ENCODE measurements at regions not wholly inside any gene's neighbourhood (a gene's known extent, or its start where the extent isn't known, plus 50 kb on each side); places are given as distances from the start of the nearest gene placed in this dataset.

DNA sequence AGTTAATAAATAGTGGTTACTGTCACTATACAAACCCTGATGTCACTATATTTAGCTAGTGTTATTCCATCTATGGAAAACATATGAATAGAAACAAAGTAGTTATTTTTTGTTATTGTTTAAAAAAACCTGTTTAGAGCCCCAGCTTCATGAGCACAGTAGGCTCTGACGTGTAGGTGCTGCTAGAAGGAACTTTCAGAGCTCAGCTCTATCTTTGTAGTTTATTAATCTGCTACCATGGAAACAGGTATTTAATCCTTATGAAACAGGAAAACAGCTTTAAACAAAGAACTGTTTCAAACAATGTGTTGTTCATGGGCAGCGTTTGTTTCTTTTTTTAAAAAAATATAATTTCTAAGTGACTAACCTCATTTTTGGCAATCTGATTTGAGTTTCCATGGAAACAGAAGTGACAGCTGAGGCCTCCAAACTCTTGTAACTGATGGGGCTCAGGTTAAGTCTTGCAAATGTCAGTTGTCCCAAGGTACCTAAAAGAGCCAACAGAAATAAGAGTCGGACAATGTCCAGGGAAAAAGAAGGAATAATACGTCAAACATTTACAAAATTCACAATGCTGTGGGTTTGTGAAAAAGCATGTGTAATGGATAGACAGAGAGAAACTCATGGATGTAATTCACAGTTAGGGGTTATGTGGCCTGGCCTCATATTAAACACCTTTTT is 162.0 kb upstream of the C21orf91 start:
- no peak for DNase-seq (ENCODE audit: low spot score)

DNA sequence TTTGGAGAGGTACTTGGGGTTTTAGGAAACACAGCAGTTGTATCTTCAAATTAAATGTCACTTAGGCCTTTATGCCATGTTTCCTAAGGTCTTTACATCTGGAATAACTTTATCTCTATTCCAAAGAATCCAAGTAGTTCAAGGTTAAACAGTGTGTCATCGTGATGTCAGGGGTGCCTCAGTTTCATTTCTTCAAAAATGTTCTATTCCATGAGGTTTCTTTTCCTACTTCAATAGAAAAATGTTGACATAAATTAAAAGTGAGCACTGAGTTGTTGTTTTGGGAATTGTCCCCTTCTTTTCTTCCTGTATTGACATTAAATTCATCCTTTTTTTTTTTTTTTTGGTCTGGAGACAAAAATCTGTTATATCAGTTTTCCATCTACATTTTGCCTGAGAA is 160.6 kb upstream of the C21orf91 start:
- DNase-seq (ENCODE audit: low spot score) = no peak

DNA sequence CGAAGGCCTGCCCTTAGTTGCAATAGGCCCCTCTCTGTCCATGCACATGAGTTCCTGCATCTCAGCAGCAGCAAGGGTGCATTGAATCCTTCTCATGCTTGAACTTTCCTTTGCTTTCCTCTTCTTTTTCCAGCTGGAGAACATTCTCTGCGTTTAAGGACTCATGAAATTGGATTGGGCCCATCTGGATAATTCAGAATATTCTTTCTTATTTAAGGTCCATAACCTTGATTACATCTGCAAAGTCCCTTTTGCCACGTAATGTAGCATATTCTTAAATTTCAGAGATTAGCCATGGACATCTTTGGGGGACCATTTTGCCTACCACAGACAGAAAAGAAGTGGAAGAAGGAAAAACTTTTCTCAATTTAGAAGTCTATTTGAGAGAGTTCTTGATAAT is 159.7 kb upstream of the C21orf91 start:
- no peak for DNase-seq (ENCODE audit: low spot score)

DNA sequence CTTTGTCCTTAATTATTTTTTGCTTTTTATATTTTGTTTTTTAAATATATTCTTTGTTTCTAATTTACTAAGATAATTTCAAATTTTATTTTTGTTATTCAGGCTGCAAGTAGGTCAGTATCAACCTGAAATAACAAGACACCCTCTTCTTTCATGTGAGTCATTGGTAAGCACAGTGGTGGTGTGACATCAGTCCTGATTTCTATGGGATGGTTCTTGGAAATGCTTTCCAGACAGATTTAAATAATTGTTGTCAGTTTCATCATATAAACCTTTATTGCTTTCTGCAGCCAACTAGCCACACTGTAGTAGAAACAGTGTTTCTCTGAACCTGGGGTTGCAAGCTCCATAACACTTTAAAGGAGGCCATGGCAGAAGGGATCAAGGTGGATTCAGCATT is 157.5 kb upstream of the C21orf91 start:
- no peak for DNase-seq (ENCODE audit: low spot score)

DNA sequence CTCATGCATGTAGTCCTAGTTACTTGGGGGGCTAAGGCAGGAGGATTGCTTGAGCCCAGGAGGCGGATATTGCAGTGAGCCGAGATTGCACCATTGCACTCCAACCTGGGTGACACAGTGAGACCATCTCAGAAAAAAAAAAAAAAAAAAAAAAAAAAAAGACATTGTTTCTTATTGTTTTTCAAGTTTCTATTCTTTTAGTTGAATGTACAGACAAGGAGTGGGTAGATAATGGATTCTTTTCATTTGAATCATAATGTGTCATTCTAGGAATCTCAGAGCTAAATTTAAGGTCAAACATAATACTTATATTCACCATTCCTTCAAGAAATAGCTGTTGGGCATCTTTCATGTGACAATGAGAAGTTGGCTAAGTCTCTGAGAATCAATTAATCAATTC is 157.0 kb upstream of the C21orf91 start:
- no peak for DNase-seq (ENCODE audit: low spot score)

DNA sequence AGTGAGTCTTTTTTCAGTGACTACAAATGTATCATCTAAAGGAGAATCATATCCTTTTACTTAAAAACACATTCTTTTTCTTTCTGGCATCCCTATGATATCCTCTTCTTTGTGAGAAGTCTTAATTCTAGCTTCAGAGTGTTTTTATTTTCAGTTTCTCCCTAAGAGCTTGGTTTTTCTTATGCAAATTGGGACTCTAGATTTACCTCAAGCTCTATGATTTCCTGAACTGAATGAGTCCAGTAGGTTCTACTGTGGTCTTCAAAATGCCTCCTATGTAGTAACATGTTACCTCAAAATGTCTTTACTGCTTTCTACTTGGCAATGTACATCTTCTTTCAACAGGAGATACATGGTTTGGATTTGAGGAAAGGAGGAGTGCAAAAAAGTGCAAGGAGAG is 148.2 kb upstream of the C21orf91 start:
- no peak for DNase-seq (ENCODE audit: low spot score)

DNA sequence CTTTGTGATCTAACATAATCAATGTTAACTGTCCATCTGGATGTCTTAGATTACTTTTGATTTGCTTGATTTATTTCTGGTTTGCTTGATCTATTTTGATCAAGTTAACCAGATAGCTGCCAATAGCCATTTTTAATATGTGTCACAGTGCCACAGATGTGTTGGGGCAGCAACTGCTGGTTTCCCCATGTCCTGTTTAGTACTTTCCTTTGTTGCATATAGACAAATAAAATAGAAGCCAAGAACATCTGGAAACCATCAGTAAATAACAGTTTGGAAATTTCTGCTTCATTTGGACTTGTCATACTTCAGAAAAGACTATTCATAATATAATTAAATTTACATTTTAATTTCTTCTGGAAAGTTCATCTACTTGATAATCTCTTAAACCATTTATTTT is 145.6 kb upstream of the C21orf91 start:
- DNase-seq (ENCODE audit: low spot score) = no peak

DNA sequence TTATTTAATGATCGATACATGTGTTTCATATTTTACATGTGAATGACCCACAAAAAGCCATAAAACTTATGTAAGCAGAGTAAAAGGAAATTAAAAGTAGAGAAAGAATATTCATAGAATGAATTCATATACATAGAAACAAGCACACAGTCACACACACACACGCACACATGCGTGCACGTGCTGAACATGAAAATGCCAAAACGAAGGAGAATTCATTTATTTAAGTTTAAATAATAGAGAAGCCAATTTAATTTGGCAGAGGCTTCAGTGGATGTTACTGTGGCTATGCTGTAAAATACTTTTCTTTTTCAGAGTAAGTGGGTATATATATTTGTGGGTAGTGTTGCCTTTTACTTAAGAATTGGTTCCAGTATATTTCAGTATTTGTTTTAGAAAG is 145.0 kb upstream of the C21orf91 start:
- DNase-seq (ENCODE audit: low spot score) = no peak

DNA sequence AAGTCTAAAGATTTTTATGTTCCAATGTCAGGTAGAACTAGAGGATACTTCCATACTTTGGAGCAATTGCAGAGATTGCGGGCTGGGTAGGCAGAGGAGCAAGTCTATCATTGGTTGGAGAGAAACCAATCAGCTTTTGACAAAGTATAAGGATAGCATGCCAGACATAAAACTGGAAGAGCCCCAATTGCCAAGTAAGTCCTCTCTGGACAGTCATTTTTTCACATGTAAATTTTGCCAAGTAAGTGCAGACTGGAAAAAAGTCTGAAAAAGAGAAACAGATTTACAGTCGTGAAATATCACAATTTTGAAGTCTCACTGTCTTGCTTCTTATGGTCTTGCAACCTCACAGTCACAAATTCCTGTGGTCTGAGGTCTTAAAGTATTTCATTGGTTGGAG is 131.4 kb upstream of the C21orf91 start:
- DNase-seq (ENCODE audit: low spot score) = no peak

DNA sequence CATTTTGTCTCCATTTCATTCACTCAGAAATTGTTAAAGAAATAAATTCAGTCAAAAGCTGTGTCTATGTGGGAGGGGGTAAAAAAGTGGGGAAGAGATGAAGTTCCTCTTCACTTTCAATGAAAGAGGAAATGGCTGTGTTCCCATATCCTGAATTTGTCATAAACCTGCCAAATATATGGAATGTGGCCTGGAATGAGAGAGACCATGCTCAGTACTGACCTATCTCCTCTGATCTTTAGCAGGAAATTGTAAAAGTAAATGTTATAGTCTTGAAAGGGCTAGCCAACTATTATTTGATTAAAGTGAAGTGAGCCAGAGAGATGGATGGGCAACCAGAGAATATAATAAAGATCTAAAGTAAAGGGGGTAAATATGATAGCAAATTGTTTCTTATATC is 130.3 kb upstream of the C21orf91 start:
- no peak for DNase-seq (ENCODE audit: low spot score)

DNA sequence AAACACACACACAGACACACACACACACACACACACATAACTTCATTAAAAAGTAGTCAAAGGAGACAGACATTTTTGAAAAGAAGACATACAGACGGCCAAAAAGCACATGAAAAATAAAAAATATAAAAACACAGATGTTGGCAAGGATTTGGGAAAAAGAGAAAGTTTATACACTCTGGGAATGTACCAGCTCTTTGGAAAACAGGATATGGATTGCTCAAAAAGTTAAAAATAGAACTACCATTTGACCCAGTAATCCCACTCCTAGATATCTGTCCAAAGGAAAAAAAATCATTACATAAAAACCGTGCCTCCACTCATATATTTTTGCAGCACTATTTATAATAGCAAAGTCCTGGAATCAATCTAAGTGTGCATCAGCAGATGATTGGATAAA is 128.4 kb upstream of the C21orf91 start:
- no peak for DNase-seq (ENCODE audit: low spot score)

DNA sequence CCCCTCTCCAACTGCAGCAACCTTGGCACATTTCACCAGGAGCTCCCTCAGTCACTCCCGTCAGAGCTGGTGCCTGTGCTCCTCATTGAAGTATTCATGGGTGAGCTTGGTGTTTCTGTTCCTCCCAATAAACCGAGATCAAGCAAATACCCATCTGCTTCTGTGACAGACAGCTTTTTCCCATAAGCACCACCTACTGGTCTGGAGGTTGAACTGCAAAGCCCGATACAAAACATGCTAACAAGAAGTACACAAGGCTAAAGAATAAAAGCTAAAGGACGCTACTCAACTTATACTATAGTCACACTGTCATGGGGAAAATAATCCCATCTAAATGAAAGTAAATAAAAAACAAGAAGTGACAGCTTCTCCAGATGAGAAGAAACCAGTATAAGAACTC is 111.9 kb upstream of the C21orf91 start:
- DNase-seq (ENCODE audit: low spot score) = no peak

DNA sequence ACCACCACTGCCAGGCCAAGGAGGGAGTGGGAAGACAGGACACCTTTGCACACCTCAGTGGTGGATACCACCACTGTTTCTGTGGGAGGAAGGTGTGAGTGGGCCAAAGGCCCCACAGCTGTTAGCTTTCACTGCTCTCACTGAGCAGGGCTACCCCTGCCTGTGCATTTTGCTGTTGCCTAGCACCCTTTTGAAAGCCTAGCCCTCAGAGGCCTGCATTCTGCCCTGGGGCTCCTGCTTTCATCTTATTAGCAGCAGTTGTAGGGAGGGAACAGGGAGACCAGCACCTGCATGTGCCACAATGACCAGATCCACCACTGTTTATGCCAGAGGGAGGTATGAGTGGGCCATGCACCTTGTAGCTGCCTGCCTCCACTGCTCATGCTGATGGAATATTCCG is 110.9 kb upstream of the C21orf91 start:
- no peak for DNase-seq (ENCODE audit: low spot score)

DNA sequence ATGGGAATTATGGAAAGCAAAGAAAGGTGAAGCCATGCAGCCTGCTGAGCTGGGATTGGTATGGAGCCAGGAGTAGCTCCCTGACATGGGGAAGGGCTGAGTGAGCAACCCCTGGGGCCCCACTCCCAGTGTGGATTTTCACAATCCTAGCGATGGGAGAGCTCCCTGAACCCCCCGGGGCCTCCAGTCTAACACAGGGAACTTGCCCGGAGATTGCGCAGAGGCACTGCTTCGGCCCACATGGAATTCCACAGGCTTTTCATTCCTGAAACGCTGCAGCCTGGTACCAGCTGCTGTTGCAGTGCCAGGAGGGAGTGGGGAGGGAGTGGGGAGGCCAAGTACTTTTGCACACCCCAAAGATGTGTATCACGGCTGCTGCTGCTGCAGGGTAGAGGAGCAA is 110.4 kb upstream of the C21orf91 start:
- peak; percentile 4 for DNase-seq (ENCODE audit: low spot score)

DNA sequence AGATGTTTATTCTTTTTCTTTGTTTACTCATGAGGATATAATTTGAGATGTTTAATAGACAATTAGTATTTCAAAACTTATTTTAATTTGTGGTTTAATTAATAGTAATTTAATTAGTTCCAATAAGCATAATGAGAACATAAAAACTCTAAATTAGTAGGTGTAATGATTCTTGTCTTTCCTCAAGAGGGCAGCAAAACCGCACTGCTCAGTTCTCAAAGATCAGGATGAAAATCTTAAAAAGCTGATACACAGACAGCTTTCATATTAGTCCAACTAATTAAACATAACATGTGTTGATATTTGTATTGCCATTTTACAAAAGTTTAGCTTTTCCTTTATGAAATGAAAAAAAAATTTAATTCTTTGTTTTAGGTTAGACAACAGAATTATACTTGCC is 106.7 kb upstream of the C21orf91 start:
- DNase-seq (ENCODE audit: low spot score) = no peak

DNA sequence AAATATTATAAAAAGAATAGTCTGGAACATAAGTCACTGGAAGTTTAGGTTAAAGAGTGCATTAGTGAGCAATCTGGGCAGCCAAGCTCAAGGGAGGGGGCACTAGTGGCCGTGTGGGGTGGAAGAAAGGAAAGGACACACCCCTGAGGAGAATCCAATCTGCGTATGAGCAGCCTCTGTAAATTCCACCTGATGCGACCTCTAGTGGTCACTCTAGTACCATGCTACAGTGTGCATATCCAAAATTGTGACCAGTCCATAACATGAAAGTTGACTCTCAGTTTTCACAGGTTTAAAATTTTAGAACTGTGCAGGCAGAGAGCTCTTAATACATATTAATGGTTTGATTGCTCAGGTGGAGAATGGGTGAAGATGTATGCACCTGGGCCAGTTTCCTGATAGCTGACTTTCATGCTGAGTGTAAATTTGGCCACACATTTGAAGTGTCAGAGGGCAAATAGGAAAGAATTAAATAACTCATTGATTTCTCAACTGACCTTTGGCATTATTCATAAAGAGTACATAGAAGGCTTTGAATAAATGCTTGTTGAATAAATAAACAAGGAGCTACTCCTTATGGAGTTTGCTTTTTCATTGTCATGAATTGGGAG is 105.9 kb upstream of the C21orf91 start:
- DNase-seq (ENCODE audit: low spot score) = peak; percentile 47

DNA sequence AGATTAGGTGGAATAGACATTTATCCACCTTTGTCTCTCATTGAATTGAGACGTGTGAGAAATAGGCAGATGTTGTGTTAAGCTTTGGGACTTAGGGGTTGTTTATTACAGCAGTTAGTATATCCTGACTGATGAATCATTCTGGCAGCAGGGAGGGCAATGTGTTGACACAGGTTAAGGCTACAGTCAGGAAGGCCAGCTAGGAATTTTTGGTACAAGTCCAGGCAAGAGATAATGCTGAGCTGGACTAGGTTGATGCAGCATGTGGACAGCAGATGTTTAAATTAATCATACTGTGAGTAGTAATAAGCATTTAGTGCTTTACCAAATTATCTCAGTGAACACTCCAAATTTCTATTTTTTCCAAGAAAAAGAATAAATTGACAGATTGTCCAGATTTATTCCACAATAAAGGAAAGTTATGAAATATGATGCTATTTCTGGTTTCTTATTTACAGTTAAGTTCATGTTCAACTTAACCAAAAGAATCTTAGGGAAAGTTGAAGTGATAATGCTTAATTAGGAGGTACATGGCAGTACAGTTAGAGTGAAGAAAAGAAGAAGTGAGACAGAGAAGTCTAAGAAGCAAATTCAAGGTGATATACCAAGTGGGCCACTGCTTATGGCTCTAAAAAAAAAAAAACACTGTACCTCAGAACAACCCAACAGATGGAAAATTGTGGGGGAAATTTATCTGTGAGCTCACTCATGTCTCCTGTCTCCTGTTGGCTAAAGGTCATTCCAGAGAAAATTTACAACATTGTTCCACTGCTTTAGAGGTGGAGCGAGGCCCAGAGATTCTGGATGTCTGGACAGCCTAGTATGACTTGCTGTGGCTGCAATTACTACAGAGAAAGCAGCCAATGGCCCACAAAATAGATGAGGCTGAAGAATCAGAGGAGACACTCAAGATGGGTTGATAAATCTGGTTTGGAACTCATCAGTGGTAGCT is 102.7 kb upstream of the C21orf91 start:
- peak; percentile 26 for DNase-seq (ENCODE audit: low spot score)

DNA sequence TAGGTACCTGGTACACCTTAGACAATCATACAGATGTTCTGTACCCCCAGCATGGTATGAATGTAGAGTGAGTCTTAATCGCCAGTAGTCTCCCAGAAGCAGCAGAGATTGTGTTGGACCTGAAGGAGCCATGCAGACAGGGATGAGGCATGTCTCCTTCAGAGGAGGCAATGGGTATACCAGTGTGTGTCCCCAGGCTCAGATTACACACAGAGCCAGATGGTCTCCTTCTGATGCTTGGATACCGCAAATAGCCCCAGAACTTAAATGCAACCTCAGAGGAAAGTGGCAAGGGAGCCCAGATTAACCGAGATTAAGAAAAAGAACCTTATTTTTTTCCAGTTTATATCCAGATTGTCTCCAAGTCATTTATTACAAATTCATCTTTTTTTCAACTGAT is 96.8 kb upstream of the C21orf91 start:
- DNase-seq (ENCODE audit: low spot score) = no peak

DNA sequence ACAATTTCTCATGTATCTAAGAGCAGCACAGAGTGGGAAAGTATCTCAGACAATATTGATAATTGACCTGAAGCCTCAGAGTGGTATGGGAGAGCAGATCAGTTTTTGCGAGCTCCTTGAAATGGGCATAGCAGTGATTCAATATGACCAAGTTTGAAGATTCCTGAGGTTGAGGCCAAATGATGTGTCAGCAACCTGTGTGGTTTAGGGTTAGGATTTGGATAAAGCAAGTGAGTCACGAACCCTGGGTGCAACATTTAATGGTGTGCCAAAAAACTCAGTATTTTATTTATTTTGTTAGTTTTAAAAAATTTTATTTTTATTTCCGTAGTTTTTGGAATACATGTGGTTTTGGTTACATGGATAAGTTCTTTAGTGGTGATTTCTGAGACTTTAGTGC is 92.5 kb upstream of the C21orf91 start:
- DNase-seq (ENCODE audit: low spot score) = no peak

DNA sequence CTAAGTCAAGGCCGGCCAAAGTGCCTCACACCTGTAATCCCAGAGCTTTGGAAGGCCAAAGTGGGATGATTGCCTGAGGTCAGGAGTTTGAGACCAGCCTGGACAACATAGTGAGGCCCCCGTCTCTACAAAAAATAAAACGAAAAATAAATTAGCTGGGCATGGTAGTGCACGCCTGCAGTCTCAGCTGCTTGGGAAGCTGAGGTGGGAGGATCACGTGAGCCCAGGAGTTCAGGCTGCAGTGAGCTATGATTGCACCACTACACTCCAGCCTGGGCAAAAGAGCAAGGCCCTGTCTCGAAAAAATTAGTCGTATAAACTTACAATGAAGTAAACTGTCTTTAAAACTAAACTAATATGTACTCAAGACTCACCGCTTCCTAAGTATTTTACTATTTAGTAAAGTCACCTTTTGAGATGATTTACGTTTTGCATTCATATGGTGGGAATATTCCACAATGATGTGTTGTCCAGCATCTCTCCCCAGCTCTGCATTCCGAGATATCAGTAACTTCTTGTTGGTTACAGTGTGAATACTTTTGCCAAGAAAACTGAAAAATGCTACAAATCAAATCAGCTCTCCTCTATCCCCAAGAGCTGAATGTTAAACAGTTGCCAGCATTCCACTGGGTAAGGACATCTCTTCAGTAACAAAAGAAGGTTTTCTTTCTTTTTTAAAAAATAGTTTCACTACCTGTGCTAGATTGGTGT is 84.9 kb upstream of the C21orf91 start:
- no peak for DNase-seq (ENCODE audit: low spot score)

DNA sequence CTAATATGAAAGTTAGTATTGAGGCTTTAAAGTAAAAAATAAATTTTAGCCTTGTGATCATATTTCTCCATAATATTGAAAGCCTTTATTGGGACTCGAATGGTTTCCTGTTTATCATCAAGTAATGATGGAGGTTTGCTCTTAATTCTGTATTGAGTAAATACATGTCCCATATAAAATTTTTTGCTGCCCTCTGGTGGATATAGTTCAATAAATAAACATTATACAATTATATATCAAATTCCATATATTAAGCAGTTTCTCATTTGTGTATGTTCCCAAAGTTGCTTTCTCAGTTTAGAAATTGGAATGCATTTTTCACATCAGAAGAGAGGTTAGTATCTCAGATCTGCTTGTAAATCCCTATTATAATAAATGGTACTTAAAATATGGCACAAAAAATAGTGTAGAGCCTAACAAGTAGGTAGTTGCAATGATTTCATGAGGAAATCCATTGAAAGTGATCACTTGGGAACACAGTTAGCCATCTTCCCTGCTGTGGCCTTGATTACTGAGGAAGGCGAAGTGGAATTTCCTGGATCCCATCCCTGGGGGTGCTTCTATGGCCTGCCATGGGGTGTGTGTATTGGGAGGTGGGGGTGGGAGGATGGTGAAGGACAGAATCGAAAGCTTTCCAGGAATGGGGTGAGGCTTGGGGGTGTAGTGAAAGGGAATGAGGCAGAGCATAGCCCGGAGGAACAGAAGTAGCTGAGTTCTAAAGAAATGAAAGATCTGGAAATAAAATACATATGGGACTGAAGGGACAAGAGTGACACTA is 84.1 kb upstream of the C21orf91 start:
- DNase-seq (ENCODE audit: low spot score) = peak; percentile 26

Data from umbilical cord (tissue), 1 donor.